ENCODE measurements at regions not wholly inside any gene's neighbourhood (a gene's known extent, or its start where the extent isn't known, plus 50 kb on each side); places are given as distances from the start of the nearest gene placed in this dataset.

DNA sequence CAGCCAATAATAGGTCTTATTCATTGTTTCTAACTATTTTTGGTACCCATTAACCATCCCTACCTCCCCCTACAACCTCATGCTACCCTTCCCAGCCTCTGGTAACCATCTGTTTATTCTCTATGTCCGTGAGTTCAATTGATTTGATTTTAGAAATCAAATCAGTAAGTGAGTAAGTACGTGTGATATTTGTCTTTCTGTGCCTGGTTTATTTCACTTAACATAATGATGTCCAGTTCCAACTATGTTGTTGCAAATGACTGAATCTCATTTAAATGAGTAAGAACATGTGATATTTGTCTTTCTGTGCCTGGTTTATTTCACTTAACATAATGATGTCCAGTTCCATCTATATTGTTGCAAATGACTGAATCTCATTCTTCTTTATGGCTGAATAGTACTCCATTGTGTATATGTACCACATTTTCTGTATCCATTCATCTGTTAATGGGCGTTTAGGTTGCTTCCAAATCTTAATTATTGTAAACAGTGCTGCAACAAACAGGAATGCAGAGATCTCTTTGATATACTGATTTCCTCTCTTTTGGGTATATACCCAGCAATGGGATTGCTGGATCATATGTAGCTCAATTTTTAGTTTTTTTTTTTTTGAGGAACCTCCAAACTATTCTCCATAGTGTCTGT is 49.7 kb upstream of the BICC1 start:
- TF ChIP-seq POLR2AphosphoS5 (IDR thresholded peaks at IDR 0.05) (no peak), POLR2A (IDR thresholded peaks at IDR 0.05) (no peak)
- TF ChIP-seq, protein P1, sequence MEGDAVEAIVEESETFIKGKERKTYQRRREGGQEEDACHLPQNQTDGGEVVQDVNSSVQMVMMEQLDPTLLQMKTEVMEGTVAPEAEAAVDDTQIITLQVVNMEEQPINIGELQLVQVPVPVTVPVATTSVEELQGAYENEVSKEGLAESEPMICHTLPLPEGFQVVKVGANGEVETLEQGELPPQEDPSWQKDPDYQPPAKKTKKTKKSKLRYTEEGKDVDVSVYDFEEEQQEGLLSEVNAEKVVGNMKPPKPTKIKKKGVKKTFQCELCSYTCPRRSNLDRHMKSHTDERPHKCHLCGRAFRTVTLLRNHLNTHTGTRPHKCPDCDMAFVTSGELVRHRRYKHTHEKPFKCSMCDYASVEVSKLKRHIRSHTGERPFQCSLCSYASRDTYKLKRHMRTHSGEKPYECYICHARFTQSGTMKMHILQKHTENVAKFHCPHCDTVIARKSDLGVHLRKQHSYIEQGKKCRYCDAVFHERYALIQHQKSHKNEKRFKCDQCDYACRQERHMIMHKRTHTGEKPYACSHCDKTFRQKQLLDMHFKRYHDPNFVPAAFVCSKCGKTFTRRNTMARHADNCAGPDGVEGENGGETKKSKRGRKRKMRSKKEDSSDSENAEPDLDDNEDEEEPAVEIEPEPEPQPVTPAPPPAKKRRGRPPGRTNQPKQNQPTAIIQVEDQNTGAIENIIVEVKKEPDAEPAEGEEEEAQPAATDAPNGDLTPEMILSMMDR (IDR thresholded peaks at IDR 0.05 in 8 of 11, conservative IDR thresholded peaks at IDR 0.05 in 3 of 11): no peak

Measured in spleen (tissue), 7 donors.